ENCODE measurements at regions not wholly inside any gene's neighbourhood (a gene's known extent, or its start where the extent isn't known, plus 50 kb on each side); places are given as distances from the start of the nearest gene placed in this dataset.

GRCh38 chr9:119588874-119589744, 219.9 kb upstream of the BRINP1 start:
- TF ChIP-seq, protein P1, sequence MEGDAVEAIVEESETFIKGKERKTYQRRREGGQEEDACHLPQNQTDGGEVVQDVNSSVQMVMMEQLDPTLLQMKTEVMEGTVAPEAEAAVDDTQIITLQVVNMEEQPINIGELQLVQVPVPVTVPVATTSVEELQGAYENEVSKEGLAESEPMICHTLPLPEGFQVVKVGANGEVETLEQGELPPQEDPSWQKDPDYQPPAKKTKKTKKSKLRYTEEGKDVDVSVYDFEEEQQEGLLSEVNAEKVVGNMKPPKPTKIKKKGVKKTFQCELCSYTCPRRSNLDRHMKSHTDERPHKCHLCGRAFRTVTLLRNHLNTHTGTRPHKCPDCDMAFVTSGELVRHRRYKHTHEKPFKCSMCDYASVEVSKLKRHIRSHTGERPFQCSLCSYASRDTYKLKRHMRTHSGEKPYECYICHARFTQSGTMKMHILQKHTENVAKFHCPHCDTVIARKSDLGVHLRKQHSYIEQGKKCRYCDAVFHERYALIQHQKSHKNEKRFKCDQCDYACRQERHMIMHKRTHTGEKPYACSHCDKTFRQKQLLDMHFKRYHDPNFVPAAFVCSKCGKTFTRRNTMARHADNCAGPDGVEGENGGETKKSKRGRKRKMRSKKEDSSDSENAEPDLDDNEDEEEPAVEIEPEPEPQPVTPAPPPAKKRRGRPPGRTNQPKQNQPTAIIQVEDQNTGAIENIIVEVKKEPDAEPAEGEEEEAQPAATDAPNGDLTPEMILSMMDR (IDR thresholded peaks at IDR 0.05), result no peak
- TF ChIP-seq ELF4 (CRISPR knock-in tag; IDR thresholded peaks at IDR 0.05; ENCODE audit: low read depth), result no peak
- TF ChIP-seq RELA (CRISPR knock-in tag; IDR thresholded peaks at IDR 0.05; ENCODE audit: borderline replicate concordance), result no peak
- TF ChIP-seq ZNF138 (CRISPR knock-in tag; conservative IDR thresholded peaks at IDR 0.05), result no peak
- TF ChIP-seq, protein P2, sequence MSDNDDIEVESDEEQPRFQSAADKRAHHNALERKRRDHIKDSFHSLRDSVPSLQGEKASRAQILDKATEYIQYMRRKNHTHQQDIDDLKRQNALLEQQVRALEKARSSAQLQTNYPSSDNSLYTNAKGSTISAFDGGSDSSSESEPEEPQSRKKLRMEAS (CRISPR knock-in tag; IDR thresholded peaks at IDR 0.05), result no peak
- no peak for TF ChIP-seq FOXJ3 (CRISPR knock-in tag; IDR thresholded peaks at IDR 0.05; ENCODE audit: borderline replicate concordance)
- no peak for TF ChIP-seq E2F4 (CRISPR knock-in tag; IDR thresholded peaks at IDR 0.05; ENCODE audit: borderline replicate concordance, low read depth)
- TF ChIP-seq ZBTB21 (CRISPR knock-in tag; IDR thresholded peaks at IDR 0.05; ENCODE audit: borderline replicate concordance), result no peak
- TF ChIP-seq NFE2L1 (CRISPR knock-in tag; IDR thresholded peaks at IDR 0.05), result no peak
- TF ChIP-seq ETV6 (CRISPR knock-in tag; IDR thresholded peaks at IDR 0.05), result no peak
